HepG2 (cell line): ENCODE measurements at regions not wholly inside any gene's neighbourhood (a gene's known extent, or its start where the extent isn't known, plus 50 kb on each side); places are given as distances from the start of the nearest gene placed in this dataset.
A peak's percentile ranks its signal among the peaks of the same experiment; 100 is the strongest.

ENCODE experiments used
- ATAC-seq: fragments of 200-7000 bp; cut with Tn5 transposase; 3 replicates; pipeline ENCODE4 v1.9.1; 2020; ENCODE audit warnings: mild to moderate bottlenecking, moderate library complexity
- BruUV-seq: library from RNA; stranded (reverse); fragments of 400-500 nt; replicated peaks from 2 replicates; lab custom pipeline; 2021; lab: Mats Ljungman, UMichigan
- CTCF ChIA-PET: fragments of 300-600 bp; formaldehyde crosslinking; extraction: SDS; loops from one replicate; lab custom pipeline; 2021; ENCODE audit warnings: low total read pairs, inconsistent platforms, low intra/inter-chr PET ratio; lab: Yijun Ruan, JAX
- POLR2A ChIA-PET: fragments of 350-600 bp; sonication (Branson Sonifier 250); formaldehyde crosslinking; loops from one replicate; lab custom pipeline; 2020; ENCODE audit warnings: antibody characterized with exemption, inconsistent platforms; lab: Yijun Ruan, JAX
- DNase-seq: peaks from one replicate; pipeline ENCODE4 v3.0.0-alpha.2; 2015; ENCODE audit warnings: low spot score
- FAIRE-seq: peaks from 3 replicates; lab custom pipeline; 2011; peaks lifted over from hg19 to GRCh38; lab: Jason Lieb, UNC
- H2AFZ ChIP-seq: one replicate; pipeline ENCODE4 v1.6.1; 2011; ENCODE audit warnings: low read length, inconsistent platforms
- H3K27ac ChIP-seq: fragments of 300-600 bp; 3 replicates; pipeline ENCODE4 v1.8.0; 2011; ENCODE audit warnings: mixed run types, mild to moderate bottlenecking, mixed read lengths, low read length, inconsistent platforms; ENCODE audit not compliant: insufficient read depth; ENCODE audit errors: extremely low read length
- H3K27me3 ChIP-seq, 2 experiments: fragments of 200-600 bp in 1 of 2; 2 replicates in 1 of 2; 3 replicates in 1 of 2; pipeline versions ENCODE4 v1.6.0 to v1.8.0; 2011; ENCODE audit warnings: low read length in 2 of 2, mild to moderate bottlenecking in 2 of 2, moderate library complexity in 2 of 2, inconsistent platforms in 1 of 2; ENCODE audit not compliant: insufficient read depth in 2 of 2, control insufficient read depth in 1 of 2
- H3K36me3 ChIP-seq, 2 experiments: fragments of 200-600 bp in 1 of 2; replicated peaks in 1 of 2; 2 replicates in 1 of 2; 3 replicates in 1 of 2; pipeline versions ENCODE4 v1.5.1 to v1.8.0; 2011; ENCODE audit warnings: low read length in 2 of 2, inconsistent platforms in 1 of 2; ENCODE audit not compliant: insufficient read depth in 2 of 2, control insufficient read depth in 1 of 2
- H3K4me1 ChIP-seq: 2 replicates; pipeline ENCODE4 v1.5.1; 2012; ENCODE audit warnings: low read length, inconsistent platforms; ENCODE audit not compliant: insufficient read depth
- H3K4me2 ChIP-seq: 2 replicates; pipeline ENCODE4 v1.6.0; 2011; ENCODE audit warnings: low read depth, low read length, inconsistent platforms
- H3K4me3 ChIP-seq, 3 experiments: fragments of 200-600 bp in 1 of 3; sonication (generic), shearing (Covaris generic) in 1 of 3; replicated peaks in 1 of 3; 2 replicates each; pipeline ENCODE4 v1.5.1; 2011 to 2016; ENCODE audit warnings: low read length in 3 of 3, inconsistent platforms in 2 of 3, low read depth in 2 of 3, mild to moderate bottlenecking in 2 of 3, control low read depth in 1 of 3, mixed read lengths in 1 of 3; ENCODE audit not compliant: insufficient read depth in 1 of 3
- H3K79me2 ChIP-seq: one replicate; pipeline ENCODE4 v1.6.1; 2011; ENCODE audit warnings: low read length, inconsistent platforms; ENCODE audit not compliant: insufficient read depth
- H3K9ac ChIP-seq: 2 replicates; pipeline ENCODE4 v1.6.0; 2011; ENCODE audit warnings: mild to moderate bottlenecking, low read depth, low read length, inconsistent platforms; ENCODE audit not compliant: insufficient read depth
- H3K9me3 ChIP-seq: 2 replicates; pipeline ENCODE4 v1.5.1; 2012; ENCODE audit warnings: mild to moderate bottlenecking, low read length
- H4K20me1 ChIP-seq: 2 replicates; pipeline ENCODE4 v1.6.0; 2011; ENCODE audit warnings: inconsistent platforms, mild to moderate bottlenecking, low read length, moderate library complexity; ENCODE audit not compliant: insufficient read depth
- KMT2B ChIP-seq: IDR thresholded peaks from 2 replicates; pipeline ENCODE4 v1.6.1; 2016; ENCODE audit warnings: missing genetic modification reagents, missing compliant biosample characterization
- LCORL ChIP-seq, 2 experiments: fragments of 450-650 bp in 1 of 2; sonication (generic) in 1 of 2; formaldehyde crosslinking in 1 of 2; IDR thresholded peaks; 2 replicates each; pipeline versions ENCODE4 v1.5.0 to v1.6.1; 2017 to 2020; ENCODE audit warnings: antibody characterized with exemption in 1 of 2, missing genetic modification reagents in 1 of 2
- PLRG1 ChIP-seq: fragments of 450-650 bp; conservative IDR thresholded peaks from 2 replicates; pipeline ENCODE4 v1.6.1; 2016
- ZNF260 ChIP-seq: sonication (generic); formaldehyde crosslinking; IDR thresholded peaks from 2 replicates; pipeline ENCODE4 v1.4.0; 2020; ENCODE audit warnings: missing genetic modification reagents, low read depth, mild to moderate bottlenecking, borderline replicate concordance
- ZNF629 ChIP-seq: sonication (generic); formaldehyde crosslinking; conservative IDR thresholded peaks from 2 replicates; pipeline ENCODE4 v1.5.0; 2020; ENCODE audit warnings: missing genetic modification reagents
- ZNF710 ChIP-seq: sonication (generic); formaldehyde crosslinking; IDR thresholded peaks from 2 replicates; pipeline ENCODE4 v1.5.0; 2020; ENCODE audit warnings: mild to moderate bottlenecking, missing genetic modification reagents, borderline replicate concordance
- WGBS: methylation state at CpG from one replicate; pipeline ENCODE4 v1.1.6; 2017; ENCODE audit warnings: low lambda C conversion rate; 5-methylcytosine and 5-hydroxymethylcytosine counted together
- in situ Hi-C: cut with HindIII; loops from 2 replicates; pipeline ENCODE4 v1.10.0; 2017; ENCODE audit warnings: low pct_unique_long_range_greater_than_20kb; ENCODE audit not compliant: extremely low pct_ligation_motif_present
- intact Hi-C: fragments of 100-400 bp; cut with micrococcal nuclease; formaldehyde crosslinking; loops from one replicate; pipeline ENCODE4 v1.10.0; 2022; ENCODE audit not compliant: unreplicated experiment

- no TSS peak for BruUV-seq
- TF ChIP-seq LCORL (IDR thresholded peaks at IDR 0.05) (no peak), LCORL (CRISPR knock-in tag; IDR thresholded peaks at IDR 0.05) (0 out of 2 replicates have a peak, but pooled peaks have one; percentile 0), ZNF629 (CRISPR knock-in tag) (no peak), KMT2B (no peak), ZNF260 (CRISPR knock-in tag) (no peak), PLRG1 (no peak)
- intact Hi-C loops (loop anchor here (5.0 kb wide), 1 partner anchor 394 kb away; the partner anchor contains the start of gene DESI2), in situ Hi-C loops (loop anchor here (25.0 kb wide), 1 partner anchor 434 kb away; no protein-coding TSS in a partner anchor)
- Histone ChIP-seq H3K27ac (peak overlapping the region; percentile 71), H3K9ac (peak overlapping the region; percentile 54; the same call in 1 of the 2 replicates), H2AFZ (no peak overlapping the region), H3K4me2 (peak overlapping the region; percentile 85), H3K79me2 (peaks cover 3% of the 10 kb centered on the region), H3K4me3 (peak overlapping the region in 2 of 3 experiments; percentile 51 to 56; a peak in 1 of 6 replicates), H3K9me3 (no peaks in the 10 kb centered on the region), H4K20me1 (no peaks in the 10 kb centered on the region), H3K27me3 (no peaks in the 10 kb centered on the region), H3K4me1 (peaks cover 48% of the 10 kb centered on the region), H3K36me3 (no peaks in the 10 kb centered on the region)
- no peak for FAIRE-seq
- no peak for DNase-seq
- ChIA-PET CTCF (no interaction called here), POLR2A (interaction anchor here (0.8 to 1.8 kb wide), 4 partner anchors 8 to 177 kb away, joined by 3 to 10 read pairs (median 4); a partner anchor contains a TSS)
- ATAC-seq, result no peak
- 66% methylated on average over 9 of the region's 9 CpGs for whole genome bisulfite sequencing
These were observed 108.5 kb upstream of the KIF26B start for GRCh38 chr1:245046315-245046714.

GRCh38 chr1:245045087-245045881 lies 109.5 kb upstream of the KIF26B start:
- CTCF ChIA-PET, result no interaction called here
- peak overlapping the region; percentile 57 for H2AFZ ChIP-seq
- no peaks in the 10 kb centered on the region for H3K36me3 ChIP-seq
- BruUV-seq, result TSS peak; percentile 75
- peaks cover 48% of the 10 kb centered on the region for H3K4me1 ChIP-seq
- in situ Hi-C loops (loop anchor here (25.0 kb wide), 1 partner anchor 433 kb away; no protein-coding TSS in a partner anchor), intact Hi-C loops (loop anchor here (1.0 to 5.0 kb wide), 4 partner anchors 15 to 393 kb away; partner anchors contain the start of genes DESI2 and HNRNPU)
- H3K9me3 ChIP-seq, result no peaks in the 10 kb centered on the region
- H4K20me1 ChIP-seq, result no peaks in the 10 kb centered on the region
- 1% methylated on average over 6 of the region's 9 CpGs for WGBS
- H3K79me2 ChIP-seq, result peaks cover 3% of the 10 kb centered on the region
- FAIRE-seq (peak; percentile 96), ATAC-seq (peak; percentile 98), DNase-seq (peak; percentile 98)
- POLR2A ChIA-PET, result interaction anchor here (0.8 to 1.8 kb wide), 5 partner anchors 9 to 176 kb away, joined by 3 to 10 read pairs (median 5); a partner anchor contains a TSS
- peak overlapping the region; percentile 47 to 68 (median 56) for H3K4me3 ChIP-seq
- no peaks in the 10 kb centered on the region for H3K27me3 ChIP-seq
- peak overlapping the region; percentile 94 for H3K27ac ChIP-seq
- peak overlapping the region; percentile 76 for H3K9ac ChIP-seq
- H3K4me2 ChIP-seq, result peak overlapping the region; percentile 85
- no peak for TF ChIP-seq ZNF710 (CRISPR knock-in tag)
